ENCODE measurements at regions not wholly inside any gene's neighbourhood (a gene's known extent, or its start where the extent isn't known, plus 50 kb on each side); places are given as distances from the start of the nearest gene placed in this dataset.

DNA sequence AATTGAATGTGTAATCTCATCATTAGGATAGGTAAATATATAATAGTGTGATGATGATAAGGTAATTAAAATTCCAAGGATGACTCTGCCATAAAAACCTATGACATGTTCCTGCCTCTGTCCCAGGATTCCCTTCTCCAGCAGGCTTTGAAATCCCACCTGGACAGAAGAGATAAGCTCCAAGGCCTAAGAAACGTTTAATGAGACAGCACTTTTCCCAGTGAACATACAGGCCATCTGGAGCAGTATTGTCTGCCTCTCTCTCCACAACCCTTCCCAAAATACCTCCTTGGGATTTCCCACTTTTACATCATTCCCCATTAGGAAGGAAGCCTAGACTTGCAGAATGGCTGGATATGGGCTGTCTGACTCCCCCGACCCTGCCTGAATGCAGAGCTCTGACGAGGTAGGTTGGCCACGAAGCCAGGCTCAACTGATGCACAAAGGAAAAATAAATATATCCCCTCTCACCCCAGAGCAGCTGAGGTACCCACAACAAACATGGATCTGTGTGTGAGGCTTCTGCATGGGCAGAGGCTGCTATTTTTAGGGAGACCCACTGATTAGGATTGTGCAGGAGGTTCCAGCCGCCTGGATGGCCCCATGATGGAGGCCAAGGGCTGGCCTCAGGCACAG is 71.0 kb downstream of the TMPRSS5 start:
- DNase-seq: no peak
- TF ChIP-seq, protein P1, sequence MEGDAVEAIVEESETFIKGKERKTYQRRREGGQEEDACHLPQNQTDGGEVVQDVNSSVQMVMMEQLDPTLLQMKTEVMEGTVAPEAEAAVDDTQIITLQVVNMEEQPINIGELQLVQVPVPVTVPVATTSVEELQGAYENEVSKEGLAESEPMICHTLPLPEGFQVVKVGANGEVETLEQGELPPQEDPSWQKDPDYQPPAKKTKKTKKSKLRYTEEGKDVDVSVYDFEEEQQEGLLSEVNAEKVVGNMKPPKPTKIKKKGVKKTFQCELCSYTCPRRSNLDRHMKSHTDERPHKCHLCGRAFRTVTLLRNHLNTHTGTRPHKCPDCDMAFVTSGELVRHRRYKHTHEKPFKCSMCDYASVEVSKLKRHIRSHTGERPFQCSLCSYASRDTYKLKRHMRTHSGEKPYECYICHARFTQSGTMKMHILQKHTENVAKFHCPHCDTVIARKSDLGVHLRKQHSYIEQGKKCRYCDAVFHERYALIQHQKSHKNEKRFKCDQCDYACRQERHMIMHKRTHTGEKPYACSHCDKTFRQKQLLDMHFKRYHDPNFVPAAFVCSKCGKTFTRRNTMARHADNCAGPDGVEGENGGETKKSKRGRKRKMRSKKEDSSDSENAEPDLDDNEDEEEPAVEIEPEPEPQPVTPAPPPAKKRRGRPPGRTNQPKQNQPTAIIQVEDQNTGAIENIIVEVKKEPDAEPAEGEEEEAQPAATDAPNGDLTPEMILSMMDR (IDR thresholded peaks at IDR 0.05): no peak
- Mint-ChIP-seq H3K4me3 (no peak overlapping the region), H3K36me3 (ENCODE audit: low read depth) (peaks cover 4% of the 10 kb centered on the region; the same call in 1 of the 2 replicates), H3K9me3 (peaks cover 40% of the 10 kb centered on the region), H3K27me3 (ENCODE audit: insufficient read depth) (no peaks in the 10 kb centered on the region; the same call in 1 of the 2 replicates), H3K4me1 (ENCODE audit: low read depth) (no peaks in the 10 kb centered on the region), H3K27ac (no peak overlapping the region)

DNA sequence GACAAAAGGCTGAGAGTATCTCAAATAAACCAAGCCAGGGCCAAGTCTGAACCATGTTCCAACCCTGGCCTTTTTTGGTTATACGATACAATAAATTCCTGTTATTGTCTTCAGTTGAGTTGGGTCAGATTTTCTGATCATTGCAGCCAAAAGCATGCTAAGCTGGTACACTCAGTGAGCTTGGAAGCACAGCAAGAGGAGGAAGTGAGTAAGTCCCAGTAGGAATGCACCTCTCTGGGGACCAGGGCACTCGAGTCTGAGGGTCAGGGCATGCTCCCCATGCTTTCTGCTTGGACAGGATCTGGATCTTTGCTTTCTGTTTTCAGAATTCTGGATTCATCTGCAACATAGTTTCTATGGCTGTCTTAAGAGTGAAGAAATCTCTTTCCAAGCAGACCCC is 73.1 kb downstream of the TMPRSS5 start:
- Mint-ChIP-seq H3K4me1 (ENCODE audit: low read depth) (no peaks in the 10 kb centered on the region), H3K27me3 (ENCODE audit: insufficient read depth) (no peaks in the 10 kb centered on the region; the same call in 1 of the 2 replicates), H3K27ac (no peak overlapping the region), H3K36me3 (ENCODE audit: low read depth) (peaks cover 4% of the 10 kb centered on the region; the same call in 1 of the 2 replicates), H3K9me3 (peaks cover 52% of the 10 kb centered on the region), H3K4me3 (no peak overlapping the region)
- DNase-seq: no peak
- TF ChIP-seq, protein P1 (IDR thresholded peaks at IDR 0.05): no peak

DNA sequence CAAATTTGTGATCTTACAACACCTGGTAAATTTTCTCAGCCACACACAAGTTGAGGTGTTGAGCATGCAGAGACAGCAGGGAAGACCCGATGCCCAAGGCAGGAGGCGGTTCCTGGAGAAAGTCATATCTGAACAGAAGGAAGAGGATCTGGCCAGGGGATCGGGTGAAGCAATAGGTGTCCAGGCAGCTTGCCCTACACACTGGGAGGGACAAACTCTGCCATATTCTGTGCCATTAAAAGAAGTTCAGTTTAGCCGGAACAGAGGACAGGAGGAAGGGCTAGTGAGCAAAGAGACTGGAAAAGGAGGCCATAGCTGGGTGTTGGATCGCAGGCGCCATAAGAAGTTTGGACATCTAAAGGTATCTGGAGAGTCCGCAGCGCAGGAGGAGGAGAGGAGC is 76.5 kb downstream of the TMPRSS5 start:
- no peak overlapping the region for H3K4me3 Mint-ChIP-seq
- TF ChIP-seq, protein P1 (IDR thresholded peaks at IDR 0.05): no peak
- no peaks in the 10 kb centered on the region; the same call in 1 of the 2 replicates for H3K27me3 Mint-ChIP-seq (ENCODE audit: insufficient read depth)
- H3K36me3 Mint-ChIP-seq (ENCODE audit: low read depth): peaks cover 4% of the 10 kb centered on the region; the same call in 1 of the 2 replicates
- no peak for DNase-seq
- no peaks in the 10 kb centered on the region for H3K4me1 Mint-ChIP-seq (ENCODE audit: low read depth)
- H3K9me3 Mint-ChIP-seq: peaks cover 57% of the 10 kb centered on the region
- H3K27ac Mint-ChIP-seq: no peak overlapping the region

DNA sequence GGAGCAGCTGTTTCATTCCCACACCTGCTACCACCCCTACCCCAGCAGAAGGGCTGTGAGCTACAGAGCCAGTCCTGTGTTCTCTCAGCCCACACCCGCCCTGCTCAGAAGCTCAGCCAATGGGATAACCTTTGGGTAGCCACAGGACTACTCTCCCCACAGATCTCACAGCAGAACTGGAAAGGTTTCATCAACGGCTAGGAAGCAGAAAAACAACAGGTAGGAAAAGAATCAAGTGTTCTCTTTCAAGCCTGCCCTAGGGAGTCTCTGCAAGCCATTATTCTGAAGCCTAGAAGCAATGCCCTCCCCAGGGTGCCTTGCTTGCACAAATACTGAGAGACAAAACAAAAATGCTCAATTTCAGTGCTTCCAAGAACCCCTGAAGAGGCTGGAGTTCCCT is 77.2 kb downstream of the TMPRSS5 start:
- H3K27me3 Mint-ChIP-seq (ENCODE audit: insufficient read depth): no peaks in the 10 kb centered on the region; the same call in 1 of the 2 replicates
- TF ChIP-seq, protein P1 (IDR thresholded peaks at IDR 0.05): no peak
- no peak overlapping the region for H3K4me3 Mint-ChIP-seq
- no peak overlapping the region for H3K27ac Mint-ChIP-seq
- peaks cover 51% of the 10 kb centered on the region for H3K9me3 Mint-ChIP-seq
- peaks cover 2% of the 10 kb centered on the region; the same call in 1 of the 2 replicates for H3K36me3 Mint-ChIP-seq (ENCODE audit: low read depth)
- no peak for DNase-seq
- no peaks in the 10 kb centered on the region for H3K4me1 Mint-ChIP-seq (ENCODE audit: low read depth)

DNA sequence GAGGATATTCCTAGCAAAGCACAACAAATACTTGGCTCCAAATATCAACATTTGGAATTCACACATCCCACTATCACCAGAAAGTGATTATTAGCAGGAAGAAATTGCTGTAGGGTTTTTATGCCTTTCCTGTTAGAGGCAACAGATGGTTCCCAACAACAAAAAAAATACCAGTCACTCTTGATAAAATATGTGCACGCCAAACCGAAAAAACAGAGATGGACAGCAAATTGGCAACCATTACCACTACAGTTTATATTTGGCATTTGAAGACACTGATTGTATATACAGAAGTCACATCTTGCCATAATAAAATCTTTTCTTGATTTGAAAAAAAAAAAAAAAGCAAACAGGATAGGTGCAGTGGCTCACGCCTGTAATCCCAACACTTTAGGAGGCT is 78.2 kb downstream of the TMPRSS5 start:
- no peaks in the 10 kb centered on the region; the same call in 1 of the 2 replicates for H3K36me3 Mint-ChIP-seq (ENCODE audit: low read depth)
- TF ChIP-seq, protein P1 (IDR thresholded peaks at IDR 0.05): no peak
- peaks cover 56% of the 10 kb centered on the region for H3K9me3 Mint-ChIP-seq
- no peak for DNase-seq
- no peak overlapping the region for H3K4me3 Mint-ChIP-seq
- H3K27ac Mint-ChIP-seq: no peak overlapping the region
- no peaks in the 10 kb centered on the region for H3K4me1 Mint-ChIP-seq (ENCODE audit: low read depth)
- no peaks in the 10 kb centered on the region; the same call in 1 of the 2 replicates for H3K27me3 Mint-ChIP-seq (ENCODE audit: insufficient read depth)
